Hepatocyte (in vitro differentiated cells): ENCODE measurements at regions not wholly inside any gene's neighbourhood (a gene's known extent, or its start where the extent isn't known, plus 50 kb on each side); places are given as distances from the start of the nearest gene placed in this dataset.

Experiments used
- DNase-seq: peaks from one replicate; pipeline ENCODE4 v3.0.0-alpha.2; 2016; ENCODE audit warnings: low spot score
- H2AFZ ChIP-seq: fragments of 200-600 bp; sonication (generic); 2 replicates; pipeline ENCODE4 v1.6.0; 2016; ENCODE audit warnings: antibody characterized with exemption, mild to moderate bottlenecking
- H3K27ac ChIP-seq: fragments of 200-600 bp; sonication (generic); 2 replicates; pipeline ENCODE4 v1.5.1; 2016; ENCODE audit warnings: mild to moderate bottlenecking
- H3K27me3 ChIP-seq: fragments of 200-600 bp; sonication (generic); 2 replicates; pipeline ENCODE4 v1.6.1; 2016
- H3K36me3 ChIP-seq: fragments of 200-600 bp; sonication (generic); replicated peaks from 2 replicates; pipeline ENCODE4 v1.5.1; 2016; ENCODE audit warnings: low read depth; ENCODE audit not compliant: insufficient read depth
- H3K4me1 ChIP-seq: fragments of 200-600 bp; sonication (generic); 2 replicates; pipeline ENCODE4 v1.5.1; 2016; ENCODE audit warnings: mild to moderate bottlenecking, moderate library complexity; ENCODE audit not compliant: insufficient read depth
- H3K4me2 ChIP-seq: fragments of 200-600 bp; sonication (generic); 2 replicates; pipeline ENCODE4 v1.6.0; 2016
- H3K4me3 ChIP-seq: fragments of 200-600 bp; sonication (generic); 2 replicates; pipeline ENCODE4 v1.5.1; 2016; ENCODE audit warnings: mild to moderate bottlenecking
- H3K79me2 ChIP-seq: fragments of 200-600 bp; sonication (generic); 2 replicates; pipeline ENCODE4 v1.6.0; 2017; ENCODE audit warnings: mild to moderate bottlenecking
- H3K9me2 ChIP-seq: fragments of 200-600 bp; sonication (generic); replicated peaks from 2 replicates; pipeline ENCODE4 v1.6.0; 2017; ENCODE audit warnings: mild to moderate bottlenecking; ENCODE audit not compliant: insufficient read depth
- H3K9me3 ChIP-seq: fragments of 200-600 bp; sonication (generic); 2 replicates; pipeline ENCODE4 v1.5.1; 2016; ENCODE audit warnings: low read depth, mild to moderate bottlenecking
- H4K20me1 ChIP-seq: fragments of 200-600 bp; sonication (generic); 2 replicates; pipeline ENCODE4 v1.6.0; 2016; ENCODE audit warnings: mild to moderate bottlenecking; ENCODE audit not compliant: insufficient read depth, poor library complexity, severe bottlenecking
- EZH2 ChIP-seq: fragments of 200-600 bp; sonication (generic); IDR thresholded peaks from 2 replicates; pipeline ENCODE4 v1.6.1; 2016; ENCODE audit warnings: antibody characterized with exemption, mild to moderate bottlenecking, borderline replicate concordance
- EZH2phosphoT487 ChIP-seq: fragments of 200-600 bp; sonication (generic); IDR thresholded peaks from one replicate; pipeline ENCODE4 v1.6.1; 2018; ENCODE audit warnings: antibody characterized with exemption, mild to moderate bottlenecking, low read depth, moderate library complexity; ENCODE audit not compliant: unreplicated experiment, severe bottlenecking
- WGBS: methylation state at CpG from one replicate; pipeline ENCODE4 v1.1.6; 2016; ENCODE audit warnings: low lambda C conversion rate; ENCODE audit errors: missing lambda C conversion rate; 5-methylcytosine and 5-hydroxymethylcytosine counted together
- TF ChIP-seq, protein P1 (sequence below): fragments of 200-600 bp; sonication (generic); IDR thresholded peaks from 2 replicates; pipeline ENCODE4 v1.5.1; 2016; ENCODE audit warnings: antibody characterized with exemption, mild to moderate bottlenecking; ENCODE audit not compliant: poor library complexity

DNA sequence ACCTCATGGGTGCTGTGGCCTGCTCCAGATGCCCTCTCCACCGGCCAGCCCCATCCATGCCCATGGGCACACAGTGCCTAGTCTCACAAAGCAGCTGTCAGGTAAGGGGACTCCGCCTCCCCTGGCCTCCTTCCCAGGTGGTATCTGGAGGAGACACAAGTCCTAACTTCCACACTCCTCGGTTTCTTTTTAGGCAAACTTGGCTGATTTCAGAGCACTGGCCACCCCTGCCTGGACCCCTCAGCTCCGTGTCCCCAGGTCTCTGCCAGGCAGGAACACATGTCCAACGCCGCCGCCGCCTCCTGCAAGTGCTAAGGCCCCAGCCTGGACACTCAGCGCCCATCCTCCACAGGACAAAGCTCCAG, 324.1 kb upstream of the DIO3 start:
- H4K20me1 ChIP-seq: no peaks in the 10 kb centered on the region
- 89% methylated on average over 9 of the region's 9 CpGs for WGBS
- no peaks in the 10 kb centered on the region for H3K79me2 ChIP-seq
- peaks cover 25% of the 10 kb centered on the region for H3K4me1 ChIP-seq
- TF ChIP-seq EZH2 (no peak), EZH2phosphoT487 (no peak)
- TF ChIP-seq, protein P1, sequence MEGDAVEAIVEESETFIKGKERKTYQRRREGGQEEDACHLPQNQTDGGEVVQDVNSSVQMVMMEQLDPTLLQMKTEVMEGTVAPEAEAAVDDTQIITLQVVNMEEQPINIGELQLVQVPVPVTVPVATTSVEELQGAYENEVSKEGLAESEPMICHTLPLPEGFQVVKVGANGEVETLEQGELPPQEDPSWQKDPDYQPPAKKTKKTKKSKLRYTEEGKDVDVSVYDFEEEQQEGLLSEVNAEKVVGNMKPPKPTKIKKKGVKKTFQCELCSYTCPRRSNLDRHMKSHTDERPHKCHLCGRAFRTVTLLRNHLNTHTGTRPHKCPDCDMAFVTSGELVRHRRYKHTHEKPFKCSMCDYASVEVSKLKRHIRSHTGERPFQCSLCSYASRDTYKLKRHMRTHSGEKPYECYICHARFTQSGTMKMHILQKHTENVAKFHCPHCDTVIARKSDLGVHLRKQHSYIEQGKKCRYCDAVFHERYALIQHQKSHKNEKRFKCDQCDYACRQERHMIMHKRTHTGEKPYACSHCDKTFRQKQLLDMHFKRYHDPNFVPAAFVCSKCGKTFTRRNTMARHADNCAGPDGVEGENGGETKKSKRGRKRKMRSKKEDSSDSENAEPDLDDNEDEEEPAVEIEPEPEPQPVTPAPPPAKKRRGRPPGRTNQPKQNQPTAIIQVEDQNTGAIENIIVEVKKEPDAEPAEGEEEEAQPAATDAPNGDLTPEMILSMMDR: no peak
- no peak for DNase-seq
- H3K9me3 ChIP-seq: no peaks in the 10 kb centered on the region
- no peak overlapping the region for H3K4me3 ChIP-seq
- H3K9me2 ChIP-seq: no peaks in the 10 kb centered on the region
- H3K36me3 ChIP-seq: no peaks in the 10 kb centered on the region
- no peaks in the 10 kb centered on the region for H3K27me3 ChIP-seq
- no peak overlapping the region for H3K27ac ChIP-seq
- H3K4me2 ChIP-seq: no peak overlapping the region
- H2AFZ ChIP-seq: no peak overlapping the region

DNA sequence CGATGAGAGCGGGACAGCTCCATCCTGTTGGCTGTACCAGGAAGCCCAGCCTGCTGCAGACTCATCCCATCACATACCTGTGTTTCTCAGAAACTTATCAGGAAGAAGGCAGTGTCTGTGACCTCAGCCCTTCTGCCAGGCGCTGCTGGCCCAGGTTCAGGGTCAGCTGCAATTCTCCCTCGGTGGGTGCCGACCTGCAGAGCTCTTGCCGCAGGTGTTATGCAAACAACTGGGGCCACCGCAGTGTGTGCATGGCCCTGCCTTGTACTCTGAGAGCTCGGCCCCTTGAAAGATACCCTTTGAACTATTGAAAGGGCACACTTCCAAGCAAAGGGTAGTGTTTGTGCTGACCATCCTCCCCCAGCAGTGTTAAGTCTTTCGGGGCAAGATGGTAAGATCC, 322.2 kb upstream of the DIO3 start:
- Histone ChIP-seq H3K9me2 (no peaks in the 10 kb centered on the region), H3K9me3 (no peaks in the 10 kb centered on the region), H3K36me3 (no peaks in the 10 kb centered on the region), H3K27me3 (no peaks in the 10 kb centered on the region), H2AFZ (no peak overlapping the region), H3K27ac (no peak overlapping the region), H3K79me2 (no peaks in the 10 kb centered on the region), H3K4me2 (no peak overlapping the region), H3K4me1 (peaks cover 8% of the 10 kb centered on the region), H4K20me1 (no peaks in the 10 kb centered on the region), H3K4me3 (no peak overlapping the region)
- TF ChIP-seq, protein P1: no peak
- no peak for TF ChIP-seq EZH2
- TF ChIP-seq EZH2phosphoT487: no peak
- DNase-seq: no peak
- WGBS: 63% methylated on average over 9 of the region's 9 CpGs

DNA sequence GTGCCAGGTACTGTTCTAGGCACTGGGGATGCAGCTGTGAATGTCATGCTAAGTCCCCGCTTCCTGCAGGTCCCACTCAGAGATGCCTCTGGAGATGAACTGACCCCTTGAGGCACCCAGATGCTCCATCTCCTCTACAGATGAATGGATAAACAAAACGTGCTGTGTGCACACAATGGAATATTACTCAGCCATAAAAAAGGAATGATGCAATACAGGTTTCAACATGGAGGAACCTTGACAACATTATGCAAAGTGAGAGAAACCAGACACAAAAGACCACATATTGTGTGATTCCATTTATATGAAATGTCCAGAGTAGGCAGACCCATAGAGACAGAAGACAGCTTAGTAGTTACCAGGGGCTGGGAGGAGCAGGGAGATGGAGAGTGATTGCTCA, 320.1 kb upstream of the DIO3 start:
- Histone ChIP-seq H2AFZ (no peak overlapping the region), H3K79me2 (no peaks in the 10 kb centered on the region), H3K9me3 (no peaks in the 10 kb centered on the region), H3K27me3 (no peaks in the 10 kb centered on the region), H3K36me3 (no peaks in the 10 kb centered on the region), H3K4me2 (no peak overlapping the region), H3K9me2 (no peaks in the 10 kb centered on the region), H3K4me1 (peaks cover 2% of the 10 kb centered on the region), H3K27ac (no peak overlapping the region), H3K4me3 (no peak overlapping the region), H4K20me1 (no peaks in the 10 kb centered on the region)
- 93% methylated on average over 2 of the region's 2 CpGs for WGBS
- no peak for DNase-seq
- TF ChIP-seq EZH2: no peak
- no peak for TF ChIP-seq EZH2phosphoT487
- TF ChIP-seq, protein P1: no peak

DNA sequence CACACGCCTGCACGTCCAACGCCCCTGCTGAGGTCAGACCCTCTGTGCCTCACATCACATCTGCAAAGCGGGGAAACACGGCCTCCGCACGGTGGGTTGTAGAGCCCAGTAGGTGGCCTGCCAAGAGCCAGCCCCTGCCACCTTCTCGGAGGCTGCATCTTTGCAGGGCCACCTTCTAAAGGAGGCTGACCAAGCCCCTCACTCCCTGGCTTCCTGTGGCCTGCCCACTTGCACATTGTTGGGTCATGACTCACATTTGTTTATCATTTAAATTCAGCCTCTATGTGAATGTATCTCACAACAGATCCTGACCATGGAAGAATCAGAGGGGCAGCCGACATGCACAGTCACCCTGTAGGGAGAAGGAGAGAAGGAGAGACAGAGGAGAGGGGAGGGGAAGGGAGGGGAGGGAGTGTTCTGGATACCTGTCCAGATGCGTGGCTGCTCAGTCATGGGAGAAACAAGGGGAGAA, 319.5 kb upstream of the DIO3 start:
- H3K79me2 ChIP-seq: no peaks in the 10 kb centered on the region
- no peak overlapping the region for H2AFZ ChIP-seq
- H3K9me2 ChIP-seq: no peaks in the 10 kb centered on the region
- H3K36me3 ChIP-seq: no peaks in the 10 kb centered on the region
- no peak overlapping the region for H3K27ac ChIP-seq
- H3K4me3 ChIP-seq: no peak overlapping the region
- no peaks in the 10 kb centered on the region for H4K20me1 ChIP-seq
- DNase-seq: no peak
- no peak overlapping the region for H3K4me2 ChIP-seq
- 74% methylated on average over 10 of the region's 10 CpGs for WGBS
- H3K4me1 ChIP-seq: peaks cover 2% of the 10 kb centered on the region
- H3K27me3 ChIP-seq: no peaks in the 10 kb centered on the region
- no peaks in the 10 kb centered on the region for H3K9me3 ChIP-seq
- no peak for TF ChIP-seq EZH2
